ENCODE measurements at regions not wholly inside any gene's neighbourhood (a gene's known extent, or its start where the extent isn't known, plus 50 kb on each side); places are given as distances from the start of the nearest gene placed in this dataset.

- ATAC-seq: no peak
- no peak for DNase-seq (ENCODE audit: missing footprints)
- intact Hi-C loops (cut with DNase I): no loop called here
Measured at GRCh38 chr4:110988722-110989121, 365.8 kb upstream of the PITX2 start.

GRCh38 chr4:110989125-110989524 lies 366.2 kb upstream of the PITX2 start:
- ATAC-seq: no peak
- no peak for DNase-seq (ENCODE audit: missing footprints)
- intact Hi-C loops (cut with DNase I): no loop called here

- no peak for DNase-seq (ENCODE audit: missing footprints)
- intact Hi-C loops (cut with DNase I): no loop called here
- ATAC-seq: no peak
Measured at GRCh38 chr4:110994781-110995180, 371.9 kb upstream of the PITX2 start.

GRCh38 chr4:110998320-110998719 lies 375.4 kb upstream of the PITX2 start:
- intact Hi-C loops (cut with DNase I): no loop called here
- DNase-seq (ENCODE audit: missing footprints) (no peak), ATAC-seq (no peak)

- intact Hi-C loops (cut with DNase I): no loop called here
- no peak for DNase-seq (ENCODE audit: missing footprints)
- ATAC-seq: no peak
Measured at GRCh38 chr4:111011458-111011857, 388.6 kb upstream of the PITX2 start.

GRCh38 chr4:111013846-111014245 lies 391.0 kb upstream of the PITX2 start:
- intact Hi-C loops (cut with DNase I): no loop called here
- ATAC-seq: no peak
- peak; percentile 15 for DNase-seq (ENCODE audit: missing footprints)

- intact Hi-C loops (cut with DNase I): no loop called here
- no peak for ATAC-seq
- no peak for DNase-seq (ENCODE audit: missing footprints)
Measured at GRCh38 chr4:111014537-111014936, 391.7 kb upstream of the PITX2 start.

GRCh38 chr4:111016416-111016815 lies 393.5 kb upstream of the PITX2 start:
- ATAC-seq (no peak), DNase-seq (ENCODE audit: missing footprints) (no peak)
- intact Hi-C loops (cut with DNase I): no loop called here

GRCh38 chr4:111018216-111018615 lies 395.3 kb upstream of the PITX2 start:
- ATAC-seq (no peak), DNase-seq (ENCODE audit: missing footprints) (no peak)
- intact Hi-C loops (cut with DNase I): no loop called here

GRCh38 chr4:111020476-111020875 lies 397.6 kb upstream of the PITX2 start:
- intact Hi-C loops (cut with DNase I): no loop called here
- no peak for DNase-seq (ENCODE audit: missing footprints)
- ATAC-seq: no peak

- ATAC-seq (no peak), DNase-seq (ENCODE audit: missing footprints) (no peak)
- intact Hi-C loops (cut with DNase I): no loop called here
Measured at GRCh38 chr4:111020961-111021360, 398.1 kb upstream of the PITX2 start.

- ATAC-seq (no peak), DNase-seq (ENCODE audit: missing footprints) (no peak)
- intact Hi-C loops (cut with DNase I): no loop called here
Measured at GRCh38 chr4:111022758-111023157, 399.9 kb upstream of the PITX2 start.

- ATAC-seq (no peak), DNase-seq (ENCODE audit: missing footprints) (no peak)
- intact Hi-C loops (cut with DNase I): no loop called here
Measured at GRCh38 chr4:111027526-111027925, 404.6 kb upstream of the PITX2 start.

GRCh38 chr4:111028795-111029194 lies 405.9 kb upstream of the PITX2 start:
- no peak for ATAC-seq
- intact Hi-C loops (cut with DNase I): no loop called here
- no peak for DNase-seq (ENCODE audit: missing footprints)

- ATAC-seq (no peak), DNase-seq (ENCODE audit: missing footprints) (no peak)
- intact Hi-C loops (cut with DNase I): no loop called here
Measured at GRCh38 chr4:111031001-111031579, 408.2 kb upstream of the PITX2 start.

- intact Hi-C loops (cut with DNase I): no loop called here
- no peak for DNase-seq (ENCODE audit: missing footprints)
- no peak for ATAC-seq
Measured at GRCh38 chr4:111031596-111031995, 408.7 kb upstream of the PITX2 start.

- DNase-seq (ENCODE audit: missing footprints) (no peak), ATAC-seq (no peak)
- intact Hi-C loops (cut with DNase I): no loop called here
Measured at GRCh38 chr4:111037591-111038360, 414.9 kb upstream of the PITX2 start.

GRCh38 chr4:111040904-111041303 lies 418.0 kb upstream of the PITX2 start:
- ATAC-seq (no peak), DNase-seq (ENCODE audit: missing footprints) (no peak)
- intact Hi-C loops (cut with DNase I): no loop called here

GRCh38 chr4:111043286-111043685 lies 420.4 kb upstream of the PITX2 start:
- ATAC-seq (no peak), DNase-seq (ENCODE audit: missing footprints) (no peak)
- intact Hi-C loops (cut with DNase I): no loop called here

- intact Hi-C loops (cut with DNase I): no loop called here
- DNase-seq (ENCODE audit: missing footprints): no peak
- no peak for ATAC-seq
Measured at GRCh38 chr4:111045992-111046391, 423.1 kb upstream of the PITX2 start.

- DNase-seq (ENCODE audit: missing footprints) (no peak), ATAC-seq (no peak)
- intact Hi-C loops (cut with DNase I): no loop called here
Measured at GRCh38 chr4:111046811-111047210, 423.9 kb upstream of the PITX2 start.
